GM10248 (cell line): ENCODE measurements at regions not wholly inside any gene's neighbourhood (a gene's known extent, or its start where the extent isn't known, plus 50 kb on each side); places are given as distances from the start of the nearest gene placed in this dataset.

ENCODE experiments used
- CTCF ChIA-PET: fragments of 300-600 bp; sonication (Branson Sonifier 250); formaldehyde crosslinking; extraction: SDS; loops from one replicate; lab custom pipeline; 2021; ENCODE audit warnings: antibody characterized with exemption; lab: Yijun Ruan, JAX
- POLR2A ChIA-PET: fragments of 350-650 bp; sonication (Branson Sonifier 250); formaldehyde crosslinking; extraction: SDS; loops from one replicate; lab custom pipeline; 2020; ENCODE audit warnings: antibody characterized with exemption; lab: Yijun Ruan, JAX
- DNase-seq: peaks from one replicate; pipeline ENCODE4 v3.0.0; 2012; ENCODE audit errors: extremely low spot score
- CTCF ChIP-seq: IDR thresholded peaks from 2 replicates; pipeline ENCODE4 v1.5.1; 2012; ENCODE audit warnings: mild to moderate bottlenecking, low read depth; ENCODE audit errors: extremely low read depth, missing control alignments, control extremely low read depth

DNA sequence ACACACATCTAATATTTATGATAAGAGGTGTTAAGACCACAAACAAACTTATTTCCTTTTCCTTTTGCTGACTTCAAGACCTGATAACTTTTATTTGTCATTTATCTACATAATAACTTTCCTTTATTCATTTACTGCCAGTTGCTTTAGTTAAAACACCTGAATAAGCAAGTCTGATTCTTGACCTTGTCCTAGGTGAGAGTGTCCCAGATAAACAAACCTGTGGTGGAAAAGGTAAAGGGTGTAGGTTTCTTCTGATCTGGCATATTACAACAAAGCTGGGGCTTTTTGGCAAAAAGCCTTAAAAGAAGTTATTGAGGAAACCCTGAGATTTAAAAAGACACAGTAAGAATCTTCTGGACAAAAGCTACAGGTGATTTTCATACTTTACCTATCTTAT lies 191.5 kb downstream of the ZBBX start:
- no peak for DNase-seq
- CTCF ChIA-PET, result no interaction called here
- TF ChIP-seq CTCF, result no peak
- POLR2A ChIA-PET, result no interaction called here

GRCh38 chr3:167187221-167187620 lies 192.9 kb downstream of the ZBBX start:
- ChIA-PET CTCF (interaction anchor here (1.2 to 1.3 kb wide), 2 partner anchors 12 to 13 kb away, joined by 3 to 4 read pairs; no protein-coding TSS in a partner anchor), POLR2A (no interaction called here)
- no peak for TF ChIP-seq CTCF
- DNase-seq, result no peak

GRCh38 chr3:167184511-167184910 lies 195.6 kb downstream of the ZBBX start:
- ChIA-PET CTCF (no interaction called here), POLR2A (no interaction called here)
- TF ChIP-seq CTCF, result no peak

GRCh38 chr3:167172377-167172776 lies 207.7 kb downstream of the ZBBX start:
- ChIA-PET POLR2A (no interaction called here), CTCF (no interaction called here)
- DNase-seq, result no peak
- TF ChIP-seq CTCF, result no peak

More at GRCh38 chr3:167184511-167184910, 195.6 kb downstream of the ZBBX start:
- DNase-seq, result no peak

- TF ChIP-seq CTCF, result no peak
- DNase-seq, result no peak
- CTCF ChIA-PET, result no interaction called here
- POLR2A ChIA-PET, result no interaction called here
These were observed 212.6 kb downstream of the ZBBX start for GRCh38 chr3:167167491-167167890.

DNA sequence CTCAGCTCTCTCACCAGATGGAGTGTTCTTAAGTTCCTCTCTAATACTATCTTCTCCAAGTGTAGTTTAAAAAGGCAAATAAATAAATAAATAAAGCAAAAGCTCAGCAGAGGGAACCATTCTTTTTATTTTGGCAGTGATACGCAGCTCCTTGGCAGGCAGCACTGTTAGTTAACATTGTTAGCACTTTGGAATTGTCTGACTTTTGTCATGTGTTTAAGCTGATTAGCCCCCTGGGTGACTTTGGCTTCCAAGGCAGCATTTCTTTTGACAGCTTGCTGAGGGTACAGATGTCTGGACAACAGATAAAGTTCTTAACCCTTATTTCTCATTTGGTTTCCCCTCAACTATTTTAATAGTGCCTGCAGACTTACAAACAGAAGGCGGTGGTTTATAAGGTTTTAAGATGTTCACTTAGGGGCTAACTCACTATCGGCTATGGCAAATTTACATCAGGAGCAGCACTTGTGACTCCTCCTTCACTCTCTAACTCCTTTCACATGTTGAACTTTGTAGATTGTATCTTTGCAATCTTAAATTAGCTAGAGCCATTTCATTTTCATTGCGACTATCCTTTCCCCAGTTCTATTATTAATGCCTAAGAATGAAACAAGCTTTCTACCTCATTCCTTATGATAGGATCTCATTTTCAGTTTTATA lies 213.4 kb downstream of the ZBBX start:
- POLR2A ChIA-PET, result no interaction called here
- no peak for TF ChIP-seq CTCF
- CTCF ChIA-PET, result interaction anchor here (1.2 kb wide), 1 partner anchor 13 kb away, joined by 4 read pairs; no protein-coding TSS in a partner anchor
- no peak for DNase-seq
